ENCODE measurements at regions not wholly inside any gene's neighbourhood (a gene's known extent, or its start where the extent isn't known, plus 50 kb on each side); places are given as distances from the start of the nearest gene placed in this dataset.

- no peak for DNase-seq
Observed at GRCh38 chr18:10367836-10368235, 86.6 kb upstream of the APCDD1 start.

- DNase-seq, result no peak
Observed at GRCh38 chr18:10368456-10369453, 85.7 kb upstream of the APCDD1 start.

DNA sequence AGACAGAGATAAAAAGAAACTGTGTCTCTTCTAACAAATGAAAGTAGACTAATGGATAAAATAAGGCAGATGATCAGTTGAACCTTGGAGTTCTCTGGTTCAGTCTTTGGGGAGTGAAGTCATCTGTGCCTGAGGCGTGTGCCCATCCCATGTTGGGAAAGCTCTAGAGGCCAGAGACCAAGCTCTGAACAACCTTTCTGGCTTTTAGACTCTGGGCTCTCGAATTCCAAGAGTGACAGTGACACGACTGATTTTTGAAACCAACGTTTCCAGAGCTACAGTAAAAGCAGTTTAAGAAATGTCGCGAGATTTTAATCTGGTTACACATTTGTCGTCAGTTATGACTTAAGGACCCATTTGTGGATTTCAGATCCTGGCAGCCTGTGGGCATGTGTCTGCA is 83.7 kb upstream of the APCDD1 start:
- no peak for DNase-seq

GRCh38 chr18:10371165-10371564 is 83.3 kb upstream of the APCDD1 start:
- no peak for DNase-seq

GRCh38 chr18:10374195-10374594 is 80.2 kb upstream of the APCDD1 start:
- DNase-seq, result no peak

GRCh38 chr18:10374636-10375293 is 79.7 kb upstream of the APCDD1 start:
- DNase-seq, result no peak

DNA sequence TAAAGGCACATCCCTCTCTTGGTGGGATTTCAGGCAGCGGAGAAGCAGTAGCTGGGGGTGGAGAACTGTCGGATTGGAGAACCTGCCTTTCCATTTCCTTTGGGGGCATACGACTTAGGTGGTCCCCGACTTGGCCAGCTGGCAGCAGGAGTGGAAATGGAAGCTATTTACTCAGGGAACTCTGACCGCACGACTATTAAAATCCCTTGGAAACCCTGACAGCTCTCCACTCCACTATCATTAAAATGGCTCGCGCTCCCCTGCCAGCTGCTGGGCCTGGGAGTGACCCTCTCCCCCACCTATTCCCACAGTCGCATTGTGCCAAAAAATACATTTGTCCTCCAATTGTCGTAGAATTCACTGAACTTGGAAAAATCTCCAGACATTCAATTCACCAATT is 77.7 kb upstream of the APCDD1 start:
- no peak for DNase-seq

DNA sequence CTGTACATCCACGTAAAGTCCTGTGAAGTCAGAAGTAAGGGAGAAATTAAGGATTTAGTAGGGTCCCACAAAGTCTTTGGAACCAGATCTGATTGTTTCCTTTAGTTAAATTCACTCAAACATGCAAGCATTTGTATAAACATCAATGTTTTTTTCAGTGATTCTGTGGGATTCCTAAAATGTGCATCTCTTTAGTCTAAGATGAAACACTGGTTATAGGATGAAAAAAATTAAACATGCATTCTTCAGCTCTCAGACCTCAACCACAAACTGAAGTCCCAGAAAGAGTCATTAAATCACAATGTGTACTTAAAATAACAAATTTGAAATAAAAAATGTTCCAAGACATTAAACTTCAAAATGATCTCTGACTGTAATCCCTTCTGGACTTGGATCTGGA is 76.5 kb upstream of the APCDD1 start:
- no peak for DNase-seq

- no peak for DNase-seq
Observed at GRCh38 chr18:10378688-10379420, 75.6 kb upstream of the APCDD1 start.

- no peak for DNase-seq
Observed at GRCh38 chr18:10379522-10379921, 74.9 kb upstream of the APCDD1 start.

- no peak for DNase-seq
Observed at GRCh38 chr18:10381516-10381915, 72.9 kb upstream of the APCDD1 start.

GRCh38 chr18:10381951-10382350 is 72.5 kb upstream of the APCDD1 start:
- DNase-seq, result no peak

DNA sequence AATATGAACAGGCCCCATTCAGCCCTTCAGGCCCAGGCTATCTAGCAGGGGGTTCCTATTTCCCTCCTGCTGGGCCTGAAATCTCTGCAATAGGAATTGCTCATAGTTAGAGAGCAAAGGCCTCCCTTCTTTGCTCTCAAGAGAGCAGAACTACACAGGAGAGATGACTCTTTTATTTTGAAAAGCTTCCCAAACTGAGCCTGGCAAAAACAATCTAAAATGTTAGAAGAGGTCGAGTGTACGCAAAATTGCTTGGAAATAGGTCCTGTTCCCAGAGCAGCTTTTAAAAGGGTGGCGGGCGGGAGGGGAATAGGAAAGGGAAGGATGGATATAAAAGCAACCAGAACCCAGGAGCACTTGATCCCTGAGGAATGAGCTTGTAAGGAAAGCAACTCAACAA is 68.4 kb upstream of the APCDD1 start:
- no peak for DNase-seq

DNA sequence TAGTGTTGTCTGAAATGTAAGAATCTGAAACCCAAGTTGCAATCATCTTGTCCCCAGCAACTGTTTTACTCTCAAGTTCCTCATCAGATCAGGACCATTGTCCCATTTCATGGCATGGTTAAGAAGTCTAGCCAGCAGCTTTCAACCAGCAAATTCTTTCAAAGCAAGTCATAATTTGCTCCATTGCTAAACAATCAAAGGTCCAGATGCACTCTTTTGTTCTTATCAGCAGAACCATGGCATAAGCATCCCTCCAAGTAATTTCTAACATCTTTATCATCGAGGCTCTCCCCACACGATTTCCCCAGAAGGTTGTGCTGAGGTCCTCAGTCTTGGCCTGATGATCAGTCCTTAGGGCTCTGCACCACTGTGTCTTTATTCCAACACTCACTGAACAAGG is 67.5 kb upstream of the APCDD1 start:
- no peak for DNase-seq

DNA sequence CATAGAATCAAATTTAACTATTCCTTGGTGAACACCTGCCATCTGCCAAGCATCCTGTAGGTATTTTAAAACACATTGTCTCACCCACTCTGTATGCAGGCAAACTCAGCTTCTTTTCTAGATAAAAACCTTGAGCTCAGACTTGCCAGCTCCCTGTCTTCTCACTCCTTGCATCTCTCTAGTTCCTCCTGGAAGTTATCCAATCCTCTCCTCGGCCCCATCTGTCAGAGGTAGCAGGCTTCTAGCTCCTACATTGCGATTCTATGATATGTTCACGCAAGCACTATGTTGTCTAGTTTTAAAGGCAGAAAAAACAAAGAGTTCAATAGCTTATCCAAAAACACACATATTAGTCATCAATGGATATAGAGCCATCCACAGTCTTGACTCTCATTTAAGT is 67.0 kb upstream of the APCDD1 start:
- DNase-seq, result no peak

- no peak for DNase-seq
Observed at GRCh38 chr18:10388373-10388772, 66.1 kb upstream of the APCDD1 start.

DNA sequence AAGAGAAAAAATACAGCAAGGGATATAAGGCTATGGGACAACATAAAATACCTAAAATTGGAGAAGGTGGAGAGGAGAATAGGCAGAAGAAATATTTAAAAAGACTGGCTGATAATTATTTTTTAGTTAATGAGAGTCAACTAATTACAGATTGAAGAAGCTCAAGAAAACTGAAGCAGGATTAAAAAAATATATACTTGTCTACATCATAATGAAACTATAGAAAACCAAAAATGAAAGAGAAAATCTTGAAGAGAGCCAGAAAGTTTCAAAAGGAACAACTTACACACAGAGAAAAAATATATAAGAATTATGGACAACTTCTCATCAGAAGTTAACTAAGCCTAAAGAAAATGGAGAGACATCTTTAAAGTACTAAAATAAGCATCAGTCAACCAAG is 62.9 kb upstream of the APCDD1 start:
- DNase-seq, result no peak

- no peak for DNase-seq
Observed at GRCh38 chr18:10397004-10397403, 57.4 kb upstream of the APCDD1 start.

DNA sequence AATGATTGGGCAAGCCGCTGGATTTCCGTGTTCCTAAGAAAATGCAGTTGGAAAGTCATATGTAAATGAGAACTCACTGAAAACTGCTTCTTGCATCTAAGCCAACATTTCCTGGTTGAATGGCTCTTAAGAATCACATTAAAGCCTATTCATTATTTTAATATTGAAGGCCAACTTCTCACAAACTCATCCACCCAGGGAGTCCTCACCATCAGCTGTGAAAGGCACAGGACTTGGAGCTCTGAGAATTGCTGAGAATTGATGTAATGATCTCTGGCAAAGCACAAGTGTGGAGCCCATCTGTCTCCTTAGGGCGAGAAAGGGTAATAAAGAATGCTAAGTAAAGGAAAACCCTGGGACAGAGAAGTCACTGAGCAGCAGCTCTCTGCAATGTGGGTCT is 55.9 kb upstream of the APCDD1 start:
- no peak for DNase-seq

GRCh38 chr18:10399465-10399864 is 55.0 kb upstream of the APCDD1 start:
- no peak for DNase-seq

DNA sequence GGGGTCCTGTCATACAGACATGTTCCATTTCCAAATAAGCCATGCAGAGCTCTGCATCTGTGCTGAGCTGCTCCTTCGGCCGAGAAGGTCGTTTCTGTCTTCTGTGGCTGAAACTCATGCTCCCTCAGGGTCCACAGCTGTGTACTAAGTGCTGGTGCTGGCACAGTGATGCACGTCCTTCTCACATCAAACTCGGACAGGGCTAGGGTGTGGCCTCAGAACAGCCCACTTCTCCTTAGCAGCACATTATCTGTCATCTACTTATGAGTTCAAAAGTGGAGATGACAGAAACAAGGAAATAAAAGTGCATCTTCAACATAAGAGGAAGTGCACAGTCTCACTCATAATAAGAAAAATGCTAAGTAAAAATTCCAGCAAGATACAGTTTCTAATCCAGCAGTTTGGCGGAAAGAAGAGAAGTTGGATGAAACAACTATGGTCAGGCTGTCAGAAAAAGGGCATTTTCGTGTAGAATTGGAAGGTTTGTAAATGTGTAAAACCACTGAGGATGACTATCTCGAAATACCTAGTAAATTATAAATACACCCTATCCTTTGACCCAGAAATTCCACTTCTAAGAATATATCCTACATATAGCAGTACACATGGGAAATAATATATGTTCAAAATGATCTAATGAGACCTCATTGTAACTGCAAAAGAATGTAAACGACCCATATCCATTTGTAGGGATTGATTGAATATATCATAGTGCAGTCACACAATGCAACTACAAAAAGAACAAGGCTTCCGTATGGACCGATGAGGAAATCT is 53.7 kb upstream of the APCDD1 start:
- DNase-seq, result no peak

GRCh38 chr18:10401521-10401920 is 52.9 kb upstream of the APCDD1 start:
- DNase-seq, result no peak

- no peak for DNase-seq
Observed at GRCh38 chr18:10401930-10402329, 52.5 kb upstream of the APCDD1 start.
